ENCODE measurements at regions not wholly inside any gene's neighbourhood (a gene's known extent, or its start where the extent isn't known, plus 50 kb on each side); places are given as distances from the start of the nearest gene placed in this dataset.

DNA sequence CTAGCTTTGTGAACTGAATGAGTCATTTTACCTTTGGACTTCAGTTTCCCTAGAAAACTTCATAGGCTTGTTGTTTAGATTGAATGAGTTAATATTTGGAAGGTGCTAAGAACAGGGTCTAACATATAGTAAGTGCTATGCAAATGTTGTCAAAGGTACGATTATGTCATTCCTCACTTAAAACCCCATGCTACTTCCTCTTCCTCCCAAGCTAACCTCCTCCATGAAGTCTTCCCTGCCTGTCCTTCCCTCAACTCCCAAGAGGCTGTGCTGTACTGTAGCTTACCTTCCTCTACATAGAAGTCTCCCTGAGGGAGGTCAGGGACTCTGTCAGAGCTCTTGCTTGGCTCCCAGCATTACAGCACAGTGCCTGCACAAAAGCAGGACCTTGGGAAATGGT, 103.4 kb upstream of the PJA1 start (continued):
- TF ChIP-seq ASH2L (IDR thresholded peaks at IDR 0.05; ENCODE audit: borderline replicate concordance, low read depth) = no peak

GRCh38 chrX:69264158-69264581, 98.9 kb upstream of the PJA1 start:
- Histone ChIP-seq H3K27ac (ENCODE audit: control insufficient read depth, insufficient read depth) (no peak overlapping the region), H3K9ac (ENCODE audit: control insufficient read depth, insufficient read depth, low read length) (no peak overlapping the region), H2AFZ (ENCODE audit: control insufficient read depth, low read depth, low read length) (no peak overlapping the region), H4K20me1 (ENCODE audit: control insufficient read depth, insufficient read depth) (no peaks in the 10 kb centered on the region), H3K4me1 (ENCODE audit: control insufficient read depth, insufficient read depth, low read length) (no peaks in the 10 kb centered on the region), H3K36me3 (ENCODE audit: control insufficient read depth in 2 of 2, insufficient read depth in 2 of 2, low read length in 1 of 2) (no peaks in the 10 kb centered on the region), H3K79me2 (ENCODE audit: control insufficient read depth, insufficient read depth, low read length) (no peaks in the 10 kb centered on the region), H3K4me3 (no peak overlapping the region), H3K27me3 (replicated peaks in 1 of 2; ENCODE audit: control insufficient read depth in 2 of 2, insufficient read depth in 2 of 2, low read length in 1 of 2) (0 out of 4 replicates have a peak, but pooled peaks cover 0 to 2% of the 10 kb centered on the region in 2 experiments), H3K4me2 (ENCODE audit: control insufficient read depth, insufficient read depth) (no peak overlapping the region), H3K9me3 (replicated peaks; ENCODE audit: control insufficient read depth, insufficient read depth, low read length) (no peaks in the 10 kb centered on the region)
- FAIRE-seq = no peak
- ChIA-PET RAD21 (ENCODE audit: unreplicated experiment) (no interaction called here), SMC1A (ENCODE audit: uncharacterized antibody, unreplicated experiment) (no interaction called here), POLR2A (no interaction called here), CTCF (no interaction called here)
- BruUV-seq (replicated peaks) = no TSS peak
- intact Hi-C loops (cut with micrococcal nuclease; ENCODE audit: unreplicated experiment) (no loop called here), in situ Hi-C loops (cut with MboI) (no loop called here)
- ATAC-seq = no peak
- DNase-seq (ENCODE audit: low read depth, low spot score) = no peak
- TF ChIP-seq ZSCAN29 (IDR thresholded peaks at IDR 0.05) (no peak), NR2C2 (IDR thresholded peaks at IDR 0.05; ENCODE audit: borderline replicate concordance, control insufficient read depth, insufficient read length, low read depth) (no peak), RELA (IDR thresholded peaks at IDR 0.05; ENCODE audit: borderline replicate concordance, partially characterized antibody) (no peak), CEBPZ (IDR thresholded peaks at IDR 0.05; ENCODE audit: low read depth, low read length) (no peak)
- 27% methylated on average over 12 of the region's 13 CpGs for WGBS (ENCODE audit: insufficient coverage, insufficient replicate concordance, low lambda C conversion rate, missing lambda C conversion rate)
